ENCODE measurements at regions not wholly inside any gene's neighbourhood (a gene's known extent, or its start where the extent isn't known, plus 50 kb on each side); places are given as distances from the start of the nearest gene placed in this dataset.

DNA sequence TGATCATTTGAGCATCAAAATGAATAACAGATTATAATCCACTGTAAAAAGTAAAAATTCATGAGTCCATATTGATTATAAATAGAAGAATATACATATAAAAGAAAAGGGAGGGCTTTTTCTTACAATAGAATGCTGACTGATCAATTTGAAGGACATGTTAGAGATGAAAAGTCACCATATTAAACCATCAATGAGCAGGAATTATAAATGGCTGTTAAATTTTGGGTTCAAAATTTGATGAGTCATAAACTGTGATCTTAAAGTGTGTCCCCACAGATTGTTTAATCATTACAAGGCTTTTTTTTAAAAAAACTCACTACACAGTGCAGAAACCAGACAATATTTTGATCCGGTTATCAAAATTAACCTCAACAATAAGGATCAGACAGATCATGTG lies 434.5 kb downstream of the BCL11A start:
- DNase-seq (ENCODE audit: low spot score) (no peak), ATAC-seq (ENCODE audit: insufficient number of reproducible peaks, low FRiP score, low read depth) (no peak)
- Histone ChIP-seq H3K4me1 (ENCODE audit: control insufficient read depth in 1 of 2, low read depth in 2 of 2) (no peaks in the 10 kb centered on the region), H3K36me3 (no peaks in the 10 kb centered on the region), H3K9me3 (no peaks in the 10 kb centered on the region), H3K27ac (no peak overlapping the region), H3K27me3 (replicated peaks; ENCODE audit: insufficient read depth) (no peaks in the 10 kb centered on the region), H3K4me3 (no peak overlapping the region)
- TF ChIP-seq, protein P1, sequence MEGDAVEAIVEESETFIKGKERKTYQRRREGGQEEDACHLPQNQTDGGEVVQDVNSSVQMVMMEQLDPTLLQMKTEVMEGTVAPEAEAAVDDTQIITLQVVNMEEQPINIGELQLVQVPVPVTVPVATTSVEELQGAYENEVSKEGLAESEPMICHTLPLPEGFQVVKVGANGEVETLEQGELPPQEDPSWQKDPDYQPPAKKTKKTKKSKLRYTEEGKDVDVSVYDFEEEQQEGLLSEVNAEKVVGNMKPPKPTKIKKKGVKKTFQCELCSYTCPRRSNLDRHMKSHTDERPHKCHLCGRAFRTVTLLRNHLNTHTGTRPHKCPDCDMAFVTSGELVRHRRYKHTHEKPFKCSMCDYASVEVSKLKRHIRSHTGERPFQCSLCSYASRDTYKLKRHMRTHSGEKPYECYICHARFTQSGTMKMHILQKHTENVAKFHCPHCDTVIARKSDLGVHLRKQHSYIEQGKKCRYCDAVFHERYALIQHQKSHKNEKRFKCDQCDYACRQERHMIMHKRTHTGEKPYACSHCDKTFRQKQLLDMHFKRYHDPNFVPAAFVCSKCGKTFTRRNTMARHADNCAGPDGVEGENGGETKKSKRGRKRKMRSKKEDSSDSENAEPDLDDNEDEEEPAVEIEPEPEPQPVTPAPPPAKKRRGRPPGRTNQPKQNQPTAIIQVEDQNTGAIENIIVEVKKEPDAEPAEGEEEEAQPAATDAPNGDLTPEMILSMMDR (IDR thresholded peaks at IDR 0.05): no peak

DNA sequence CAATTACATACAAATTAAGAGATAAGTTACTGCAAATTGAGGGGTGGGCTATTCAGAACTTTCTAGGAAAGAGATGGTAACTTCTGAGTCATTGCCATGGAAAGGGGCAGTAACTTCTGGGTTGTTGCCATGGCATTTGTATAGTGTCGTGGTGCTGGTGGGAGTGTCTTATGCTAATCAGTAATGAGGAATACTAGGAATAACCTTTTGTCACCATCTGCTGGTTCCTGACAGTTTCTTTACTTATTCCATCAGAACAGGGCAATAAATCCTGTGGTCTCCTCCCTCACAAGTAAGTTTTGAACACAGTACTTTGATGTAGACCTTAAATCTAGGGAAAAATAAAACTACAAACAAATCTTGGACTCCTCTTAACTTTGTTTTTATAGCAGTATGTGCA lies 435.4 kb downstream of the BCL11A start:
- TF ChIP-seq, protein P1 (IDR thresholded peaks at IDR 0.05): no peak
- ATAC-seq (ENCODE audit: insufficient number of reproducible peaks, low FRiP score, low read depth) (no peak), DNase-seq (ENCODE audit: low spot score) (no peak)
- H3K9me3 ChIP-seq: no peaks in the 10 kb centered on the region
- H3K4me1 ChIP-seq (ENCODE audit: control insufficient read depth in 1 of 2, low read depth in 2 of 2): no peaks in the 10 kb centered on the region
- H3K4me3 ChIP-seq: no peak overlapping the region
- no peaks in the 10 kb centered on the region for H3K36me3 ChIP-seq
- H3K27me3 ChIP-seq (replicated peaks; ENCODE audit: insufficient read depth): no peaks in the 10 kb centered on the region
- H3K27ac ChIP-seq: no peak overlapping the region

DNA sequence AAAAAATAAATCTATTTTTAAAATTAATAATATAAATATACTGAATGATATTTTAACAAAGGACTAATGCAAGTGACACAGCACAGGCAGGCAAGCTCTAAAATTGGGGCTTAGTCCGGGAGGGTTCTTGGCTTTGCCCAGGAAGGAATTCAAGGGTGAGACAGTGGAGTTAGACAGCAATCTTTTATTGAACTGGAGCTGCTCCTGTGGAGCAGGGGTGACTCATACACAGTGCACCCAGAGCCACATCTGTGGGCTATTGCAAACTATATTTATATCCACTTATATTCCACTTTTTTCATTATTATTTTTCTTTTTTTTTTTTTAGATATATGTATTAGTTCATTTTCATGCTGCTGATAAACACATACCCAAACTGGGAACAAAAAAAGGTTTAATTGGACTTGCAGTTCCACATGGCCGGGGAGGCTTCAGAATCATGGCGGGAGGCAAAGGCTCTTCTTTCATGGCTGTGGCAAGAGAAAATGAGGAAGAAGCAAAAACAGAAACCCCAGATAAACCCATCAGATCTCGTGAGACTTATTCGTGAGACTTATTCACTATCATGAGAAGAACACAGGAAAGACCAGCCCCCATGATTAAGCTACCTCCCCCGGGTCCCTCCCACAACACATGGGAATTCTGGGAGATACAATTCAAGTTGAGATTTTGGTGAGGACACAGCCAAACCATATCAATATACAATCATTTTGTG lies 437.1 kb downstream of the BCL11A start:
- Histone ChIP-seq H3K4me1 (ENCODE audit: control insufficient read depth in 1 of 2, low read depth in 2 of 2) (no peaks in the 10 kb centered on the region), H3K36me3 (no peaks in the 10 kb centered on the region), H3K4me3 (no peak overlapping the region), H3K9me3 (no peaks in the 10 kb centered on the region), H3K27me3 (replicated peaks; ENCODE audit: insufficient read depth) (no peaks in the 10 kb centered on the region), H3K27ac (no peak overlapping the region)
- ATAC-seq (ENCODE audit: insufficient number of reproducible peaks, low FRiP score, low read depth) (no peak), DNase-seq (ENCODE audit: low spot score) (no peak)
- TF ChIP-seq, protein P1 (IDR thresholded peaks at IDR 0.05): no peak

DNA sequence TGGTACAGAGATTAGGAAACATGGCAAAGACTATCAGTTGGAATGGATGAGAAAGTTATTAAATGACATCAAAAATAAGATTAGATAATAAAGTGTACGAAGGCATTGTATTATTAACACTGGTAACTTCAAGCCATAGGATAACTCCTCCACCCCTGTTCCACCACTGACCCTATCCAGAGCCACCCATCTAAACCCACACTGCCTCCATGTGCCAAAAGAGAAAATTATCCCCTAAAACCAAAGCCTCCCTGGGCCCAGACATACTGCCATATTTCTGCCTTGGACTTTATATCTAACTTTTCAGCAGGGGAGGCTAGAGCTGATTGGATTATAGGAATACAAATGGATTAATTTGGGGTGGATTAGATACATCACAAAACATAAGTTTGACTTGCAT lies 443.7 kb downstream of the BCL11A start:
- Histone ChIP-seq H3K27me3 (replicated peaks; ENCODE audit: insufficient read depth) (no peaks in the 10 kb centered on the region), H3K36me3 (no peaks in the 10 kb centered on the region), H3K4me1 (ENCODE audit: control insufficient read depth in 1 of 2, low read depth in 2 of 2) (no peaks in the 10 kb centered on the region), H3K9me3 (no peaks in the 10 kb centered on the region), H3K27ac (no peak overlapping the region), H3K4me3 (no peak overlapping the region)
- ATAC-seq (ENCODE audit: insufficient number of reproducible peaks, low FRiP score, low read depth) (no peak), DNase-seq (ENCODE audit: low spot score) (no peak)
- TF ChIP-seq, protein P1 (IDR thresholded peaks at IDR 0.05): no peak

DNA sequence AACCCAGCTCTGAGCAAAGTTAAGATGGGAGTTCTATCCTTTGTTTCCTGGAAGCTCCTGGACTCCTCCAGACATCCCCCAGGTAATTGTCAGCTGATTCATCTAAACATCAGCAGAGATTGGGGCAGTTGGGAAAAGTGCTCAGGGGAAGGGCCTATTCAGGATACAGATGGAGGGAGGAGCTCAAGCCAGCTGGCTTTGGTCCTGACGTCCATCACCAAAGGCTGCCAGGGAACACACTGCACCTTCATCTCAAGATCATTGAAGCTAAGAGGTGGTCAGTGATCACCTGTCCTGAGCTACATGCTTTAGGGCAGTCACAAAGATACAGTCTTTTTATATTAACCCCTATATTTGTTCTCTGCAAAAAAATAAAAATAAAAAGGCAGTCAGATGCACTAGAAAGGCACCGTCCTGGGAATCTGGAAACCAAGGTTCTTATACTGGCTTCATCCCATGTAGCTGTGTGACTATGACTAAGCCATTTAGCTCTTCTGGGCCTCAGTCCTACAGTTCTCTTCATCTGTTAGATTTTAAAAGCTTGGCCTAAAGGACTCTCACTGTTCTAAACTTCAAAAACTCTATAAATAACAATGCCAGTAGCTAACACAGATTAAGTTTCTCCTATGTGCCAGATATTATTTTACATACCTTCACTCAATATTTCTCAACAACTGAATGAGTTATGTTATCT lies 446.5 kb downstream of the BCL11A start:
- Histone ChIP-seq H3K27ac (no peak overlapping the region), H3K27me3 (replicated peaks; ENCODE audit: insufficient read depth) (no peaks in the 10 kb centered on the region), H3K4me3 (no peak overlapping the region), H3K4me1 (ENCODE audit: control insufficient read depth in 1 of 2, low read depth in 2 of 2) (no peaks in the 10 kb centered on the region), H3K9me3 (no peaks in the 10 kb centered on the region), H3K36me3 (no peaks in the 10 kb centered on the region)
- no peak for ATAC-seq (ENCODE audit: insufficient number of reproducible peaks, low FRiP score, low read depth)
- TF ChIP-seq, protein P1 (IDR thresholded peaks at IDR 0.05): no peak
- no peak for DNase-seq (ENCODE audit: low spot score)
